G401.6 (cell line): ENCODE measurements at regions not wholly inside any gene's neighbourhood (a gene's known extent, or its start where the extent isn't known, plus 50 kb on each side); places are given as distances from the start of the nearest gene placed in this dataset.
"Not testable (repeated sequence)": the region's sequence is repeated elsewhere in the genome, so short reads cannot be mapped to it uniquely, and the experiment has no call there.

Experiments used
- FAIRE-seq: peaks from 2 replicates; lab custom pipeline; 2012; peaks lifted over from hg19 to GRCh38; lab: Jason Lieb, UNC

GRCh38 chr11:93902921-93903320, 52.5 kb upstream of the VSTM5 start:
- no peak for FAIRE-seq

DNA sequence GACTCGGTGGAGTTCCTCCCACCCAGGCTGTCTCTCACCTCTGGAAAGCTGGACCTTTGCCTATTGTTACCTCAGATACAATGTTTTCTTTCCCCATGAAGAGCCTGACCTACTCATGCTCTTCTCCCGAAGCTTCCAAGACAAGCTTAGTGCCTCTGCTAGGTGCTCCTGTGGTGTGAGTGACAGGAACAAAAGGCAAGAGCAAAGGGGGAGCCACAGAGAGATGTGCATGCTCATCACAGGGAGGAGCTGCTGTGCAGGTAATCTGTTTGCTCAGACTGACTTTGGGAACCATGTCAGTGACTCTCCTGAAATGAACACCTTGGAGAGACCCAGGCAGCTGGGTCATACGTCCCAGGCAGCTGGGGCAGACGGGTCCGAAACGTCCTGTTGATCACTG, 53.6 kb upstream of the VSTM5 start:
- FAIRE-seq, result no peak

DNA sequence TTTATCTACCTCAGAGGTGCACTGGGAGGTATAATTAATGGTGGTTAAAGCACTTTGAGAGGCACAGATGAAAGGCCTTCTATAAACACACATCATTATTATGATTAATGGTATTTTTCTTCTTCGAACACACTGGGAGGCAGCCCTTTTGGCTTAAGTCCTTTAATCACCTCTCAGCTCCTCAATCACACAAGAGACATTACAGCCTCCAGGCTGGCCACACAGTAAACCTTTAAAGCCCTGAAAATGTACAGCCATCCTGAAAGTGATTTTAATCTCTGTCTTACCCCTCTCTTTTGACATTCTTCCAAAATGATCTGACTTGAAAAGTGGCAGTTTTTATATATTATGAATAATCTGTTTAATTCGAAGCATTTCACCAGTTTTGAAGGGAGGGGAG, 54.3 kb upstream of the VSTM5 start:
- FAIRE-seq, result no peak

DNA sequence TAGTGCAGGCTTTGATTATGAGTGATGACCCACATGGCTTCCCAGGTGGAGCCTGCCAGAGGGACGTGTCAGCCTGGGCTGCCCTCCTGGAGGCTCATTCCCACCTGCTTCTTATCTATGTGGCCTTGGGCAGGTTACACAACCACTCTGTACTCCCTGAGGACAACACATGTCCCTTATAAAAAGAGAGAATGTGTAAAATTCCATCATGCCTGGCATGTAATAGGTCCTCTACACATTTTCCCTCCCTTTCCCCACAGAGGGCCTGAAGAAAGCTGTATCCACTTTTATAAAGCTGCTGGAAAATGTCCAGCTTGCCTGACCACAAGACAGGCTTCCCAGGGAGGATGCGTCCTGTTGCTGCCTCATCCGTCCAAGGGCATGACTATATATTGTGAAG, 55.0 kb upstream of the VSTM5 start:
- FAIRE-seq, result no peak

GRCh38 chr11:93906486-93906885, 56.1 kb upstream of the VSTM5 start:
- no peak for FAIRE-seq

DNA sequence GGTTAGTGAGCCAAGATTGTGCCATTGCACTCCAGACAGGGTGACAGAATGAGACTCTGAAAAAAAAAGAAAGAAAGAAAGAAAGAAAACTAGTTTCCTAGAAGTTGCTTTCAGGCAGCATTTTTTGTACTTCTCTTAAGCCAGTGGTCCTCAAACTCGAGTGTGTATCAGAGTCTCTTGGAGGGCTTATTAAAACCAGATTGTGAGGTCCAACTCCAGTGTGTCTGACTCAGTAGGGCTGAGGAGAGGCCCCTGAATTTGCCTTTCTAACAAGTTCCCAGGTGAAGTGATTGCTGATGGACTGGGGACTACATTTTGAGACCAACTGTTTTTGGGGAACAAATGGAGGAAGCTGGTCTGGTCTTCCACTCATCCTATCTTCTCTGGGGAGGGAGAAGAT, 57.5 kb upstream of the VSTM5 start:
- no peak for FAIRE-seq

- no peak for FAIRE-seq
Measured at GRCh38 chr11:93908689-93909088, 58.3 kb upstream of the VSTM5 start.

GRCh38 chr11:93917673-93918072, 67.3 kb upstream of the VSTM5 start:
- FAIRE-seq, result no peak

- peak; percentile 8 for FAIRE-seq
Measured at GRCh38 chr11:93921695-93922468, 71.5 kb upstream of the VSTM5 start.

- FAIRE-seq, result no peak
Measured at GRCh38 chr11:93922830-93923229, 72.4 kb upstream of the VSTM5 start.

GRCh38 chr11:93926099-93926498, 75.7 kb upstream of the VSTM5 start:
- FAIRE-seq, result not testable (repeated sequence)

GRCh38 chr11:93929407-93929806, 79.0 kb upstream of the VSTM5 start:
- no peak for FAIRE-seq

DNA sequence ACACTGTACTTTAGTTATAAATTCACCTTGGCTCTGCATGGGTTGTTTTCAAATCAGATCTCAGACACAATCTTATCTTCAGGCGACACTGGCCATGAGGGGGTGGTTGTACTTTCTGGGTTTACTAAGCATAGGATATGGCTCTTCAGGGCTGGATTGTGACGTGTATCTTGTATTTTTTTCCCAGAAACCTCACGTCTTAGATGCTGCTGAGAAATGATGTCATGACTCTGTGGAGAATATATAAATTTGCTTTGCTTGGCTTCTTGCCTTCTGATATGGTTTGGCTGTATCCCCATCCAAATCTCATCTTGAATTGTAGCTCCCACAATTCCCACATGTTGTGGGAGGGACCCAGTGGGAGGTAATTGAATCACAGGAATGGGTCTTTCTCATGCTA, 82.8 kb upstream of the VSTM5 start:
- FAIRE-seq, result no peak

GRCh38 chr11:93935826-93936225, 85.3 kb upstream of the HEPHL1 start:
- no peak for FAIRE-seq

GRCh38 chr11:93936460-93936859, 84.7 kb upstream of the HEPHL1 start:
- no peak for FAIRE-seq

DNA sequence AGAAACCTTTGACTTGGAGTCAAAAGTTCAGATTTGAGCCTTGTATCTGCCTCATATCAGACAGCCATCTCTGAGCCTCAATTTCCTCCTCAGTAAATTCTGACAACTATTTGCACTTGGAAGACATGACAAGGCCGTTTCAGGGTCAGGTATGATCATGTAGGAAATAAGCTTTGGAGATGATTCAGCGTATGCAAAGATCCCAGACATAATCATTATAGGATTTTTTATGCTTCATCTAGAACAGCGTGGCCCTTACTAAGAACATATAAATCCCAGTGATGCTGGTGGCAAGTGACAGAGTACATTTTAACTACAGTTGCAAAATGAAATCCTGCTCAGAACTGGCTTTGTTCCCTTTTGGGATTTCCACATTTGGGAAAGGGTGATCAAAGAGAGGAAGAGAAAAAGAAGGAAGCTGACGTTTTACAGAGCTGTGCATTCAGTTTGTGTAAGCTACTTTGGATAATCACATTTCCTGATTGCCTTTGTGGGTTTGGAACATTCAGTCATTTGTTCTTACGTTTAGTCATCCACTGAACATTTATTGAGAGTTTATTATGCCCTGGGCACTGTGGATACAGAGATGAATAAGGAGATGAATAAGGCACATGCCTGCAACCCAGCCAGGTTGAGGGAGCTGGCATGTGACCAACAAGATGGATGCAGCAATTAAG, 81.9 kb upstream of the HEPHL1 start:
- FAIRE-seq, result no peak

DNA sequence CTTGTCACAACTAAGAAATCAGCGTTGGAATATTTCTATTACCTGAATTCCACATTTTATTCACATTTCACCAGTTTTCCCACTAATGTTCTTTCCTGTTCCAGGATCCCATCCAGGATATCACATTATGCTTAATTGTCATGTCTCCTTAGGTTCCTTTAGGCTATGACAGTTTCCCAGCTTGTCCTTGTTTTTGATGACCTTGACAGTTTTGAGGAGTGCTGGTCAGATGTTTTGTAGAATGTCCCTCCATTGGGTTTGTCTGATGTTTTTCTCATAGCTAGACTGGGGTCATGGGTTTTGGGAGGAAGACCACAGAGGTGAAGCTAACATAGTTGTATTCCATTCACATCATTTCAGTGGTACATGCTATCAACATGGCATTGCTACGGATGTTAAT, 80.8 kb upstream of the HEPHL1 start:
- no peak for FAIRE-seq

GRCh38 chr11:93942176-93942575, 79.0 kb upstream of the HEPHL1 start:
- FAIRE-seq, result no peak

DNA sequence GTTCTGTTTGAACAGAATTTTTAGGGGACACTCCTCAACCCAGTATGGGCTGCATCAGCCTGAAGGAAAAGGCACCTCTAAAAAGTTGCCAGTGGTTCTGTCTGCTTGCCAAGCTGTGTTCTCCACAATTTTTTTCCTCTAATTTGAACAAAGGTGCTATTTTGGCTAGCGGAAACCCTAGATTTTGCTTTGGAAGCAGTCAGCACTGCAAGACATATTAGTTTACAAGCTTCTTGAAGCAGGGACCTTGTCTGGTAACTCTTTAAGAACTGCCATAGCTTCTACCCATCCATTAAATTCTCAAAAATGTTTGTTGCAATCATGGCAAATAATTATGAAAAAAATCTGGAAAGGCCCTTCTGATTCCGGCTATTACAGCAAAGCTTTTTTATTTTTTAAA, 75.6 kb upstream of the HEPHL1 start:
- no peak for FAIRE-seq

DNA sequence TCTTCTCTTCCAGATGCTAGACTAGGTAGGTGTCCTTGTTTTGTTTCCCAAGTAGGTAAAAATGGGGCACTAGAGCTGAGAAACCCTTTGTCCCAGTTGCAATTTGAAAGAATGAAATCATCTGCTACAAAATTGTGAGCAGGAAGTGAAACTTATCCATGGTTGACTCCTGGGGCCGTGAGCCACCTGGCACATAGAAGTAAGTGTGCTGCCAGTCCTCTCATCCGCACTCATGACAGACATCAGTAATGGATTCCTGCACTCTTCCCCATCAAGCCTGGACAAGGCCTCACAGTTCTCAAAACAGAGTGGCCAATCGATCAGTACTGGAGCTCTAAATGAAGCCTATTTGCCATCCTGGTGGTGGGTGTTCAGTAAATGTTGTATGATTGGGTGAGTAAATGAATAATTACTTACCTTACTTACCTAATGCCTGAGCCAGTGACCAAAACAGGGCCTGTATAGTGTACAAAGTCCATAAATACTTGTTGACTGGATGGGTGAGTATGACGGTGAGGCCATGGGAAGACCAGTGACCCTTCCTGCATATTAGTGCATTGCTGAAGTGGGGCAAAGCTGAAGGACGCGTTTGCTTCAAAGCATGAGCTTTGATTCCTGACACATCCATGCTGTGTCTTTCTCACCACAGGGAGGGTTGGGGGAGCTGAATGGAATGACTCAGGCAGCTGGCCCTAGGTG, 68.9 kb upstream of the HEPHL1 start:
- no peak for FAIRE-seq

DNA sequence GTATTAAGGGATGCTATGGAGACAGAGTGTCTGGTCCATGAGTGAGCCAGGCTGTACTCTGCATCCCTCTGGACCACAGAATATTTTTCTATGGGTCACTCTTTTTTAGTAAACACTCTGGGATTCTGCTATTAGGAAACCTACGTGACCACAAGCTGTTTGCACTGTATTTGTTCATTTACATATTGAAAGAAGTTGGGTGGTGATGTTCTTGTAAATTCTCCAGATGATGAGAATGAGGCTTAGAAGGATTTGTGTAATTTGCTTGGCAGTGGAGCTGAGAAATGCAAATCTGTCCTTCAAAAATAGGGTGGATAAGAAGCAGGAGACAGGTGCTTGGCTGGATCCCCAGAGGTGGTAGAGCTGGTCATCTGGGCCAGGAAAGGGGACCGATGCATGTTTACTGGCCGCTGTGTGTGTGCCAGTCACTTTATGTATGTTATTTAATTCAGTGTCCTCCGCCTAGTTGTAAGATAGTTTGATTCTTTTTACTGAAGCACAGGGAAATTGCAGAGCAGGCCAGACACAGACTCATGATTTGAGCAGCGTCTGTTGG, 63.7 kb upstream of the HEPHL1 start:
- FAIRE-seq, result no peak

DNA sequence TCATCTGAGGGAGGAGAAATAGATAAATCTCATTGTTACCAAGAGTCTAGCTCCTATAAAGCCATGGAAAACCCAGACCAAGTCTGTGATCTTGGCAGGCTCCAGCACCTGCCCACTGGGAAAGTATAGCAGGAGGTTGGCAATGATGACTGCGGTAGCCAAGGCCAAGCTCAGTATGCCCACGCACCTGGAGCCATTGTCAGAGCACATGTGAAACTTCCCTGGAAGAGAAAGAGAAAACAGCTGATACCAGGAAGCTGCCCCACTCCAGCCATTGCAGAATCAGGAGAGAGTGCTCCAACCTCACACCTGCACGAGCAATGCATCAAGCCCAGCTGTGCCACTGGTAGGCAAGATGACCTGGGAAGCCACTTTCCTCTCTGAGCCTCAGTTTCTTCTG, 62.2 kb upstream of the HEPHL1 start:
- no peak for FAIRE-seq

- no peak for FAIRE-seq
Measured at GRCh38 chr11:93959663-93960062, 61.5 kb upstream of the HEPHL1 start.
